Parathyroid adenoma (tissue), 2 donors: ENCODE measurements at regions not wholly inside any gene's neighbourhood (a gene's known extent, or its start where the extent isn't known, plus 50 kb on each side); places are given as distances from the start of the nearest gene placed in this dataset.

Source experiments
- H2AFZ ChIP-seq: fragments of 300-600 bp; sonication (generic); one replicate; pipeline ENCODE4 v1.7.0; 2017; ENCODE audit warnings: antibody characterized with exemption, mild to moderate bottlenecking
- H3K27ac ChIP-seq: fragments of 300-600 bp; sonication (generic); one replicate; pipeline ENCODE4 v1.7.0; 2017
- H3K27me3 ChIP-seq: fragments of 300-600 bp; sonication (generic); one replicate; pipeline ENCODE4 v1.7.0; 2017; ENCODE audit warnings: low read length; ENCODE audit not compliant: control insufficient read depth, insufficient read depth
- H3K36me3 ChIP-seq: fragments of 300-600 bp; sonication (generic); one replicate; pipeline ENCODE4 v1.7.0; 2017; ENCODE audit warnings: low read length; ENCODE audit not compliant: control insufficient read depth, insufficient read depth
- H3K4me1 ChIP-seq: fragments of 300-600 bp; sonication (generic); one replicate; pipeline ENCODE4 v1.7.0; 2017; ENCODE audit warnings: control low read depth
- H3K4me2 ChIP-seq: fragments of 300-600 bp; sonication (generic); one replicate; pipeline ENCODE4 v1.7.0; 2017; ENCODE audit warnings: low read length
- H3K4me3 ChIP-seq: fragments of 300-600 bp; sonication (generic); one replicate; pipeline ENCODE4 v1.7.0; 2017; ENCODE audit warnings: low read depth, low read length
- H3K79me2 ChIP-seq: fragments of 300-600 bp; sonication (generic); one replicate; pipeline ENCODE4 v1.7.0; 2017; ENCODE audit warnings: control low read depth
- H3K9ac ChIP-seq: fragments of 300-600 bp; sonication (generic); one replicate; pipeline ENCODE4 v1.7.0; 2017; ENCODE audit warnings: mild to moderate bottlenecking
- H3K9me3 ChIP-seq: fragments of 300-600 bp; sonication (generic); one replicate; pipeline ENCODE4 v1.7.0; 2017; ENCODE audit warnings: low read length; ENCODE audit not compliant: control insufficient read depth
- CTCF ChIP-seq: fragments of 300-600 bp; sonication (generic); IDR thresholded peaks from one replicate; pipeline ENCODE4 v1.7.0; 2017; ENCODE audit warnings: antibody characterized with exemption, mild to moderate bottlenecking
- donor health status: primary hyperparathyroidism.

GRCh38 chr1:55974714-55975441, 604.5 kb downstream of the PLPP3 start:
- H3K9ac ChIP-seq, result no peak overlapping the region
- no peaks in the 10 kb centered on the region for H3K4me1 ChIP-seq
- no peaks in the 10 kb centered on the region for H3K36me3 ChIP-seq
- no peak overlapping the region for H3K4me3 ChIP-seq
- peaks cover 5% of the 10 kb centered on the region for H3K9me3 ChIP-seq
- H2AFZ ChIP-seq, result no peak overlapping the region
- H3K79me2 ChIP-seq, result no peaks in the 10 kb centered on the region
- H3K4me2 ChIP-seq, result no peak overlapping the region
- H3K27me3 ChIP-seq, result no peaks in the 10 kb centered on the region
- TF ChIP-seq CTCF, result no peak
- H3K27ac ChIP-seq, result no peak overlapping the region

GRCh38 chr1:55970526-55971110, 608.7 kb downstream of the PLPP3 start:
- Histone ChIP-seq H2AFZ (no peak overlapping the region), H3K9me3 (no peaks in the 10 kb centered on the region), H3K27ac (no peak overlapping the region), H3K79me2 (no peaks in the 10 kb centered on the region), H3K4me1 (no peaks in the 10 kb centered on the region), H3K4me2 (no peak overlapping the region), H3K9ac (no peak overlapping the region), H3K36me3 (no peaks in the 10 kb centered on the region), H3K27me3 (no peaks in the 10 kb centered on the region), H3K4me3 (no peak overlapping the region)
- TF ChIP-seq CTCF, result no peak

- Histone ChIP-seq H3K79me2 (no peaks in the 10 kb centered on the region), H2AFZ (no peak overlapping the region), H3K9ac (no peak overlapping the region), H3K27me3 (no peaks in the 10 kb centered on the region), H3K27ac (no peak overlapping the region), H3K4me2 (no peak overlapping the region), H3K4me3 (no peak overlapping the region), H3K36me3 (no peaks in the 10 kb centered on the region), H3K4me1 (no peaks in the 10 kb centered on the region), H3K9me3 (no peaks in the 10 kb centered on the region)
- TF ChIP-seq CTCF, result no peak
These were observed 610.0 kb downstream of the PLPP3 start for GRCh38 chr1:55969322-55969721.

- no peak for TF ChIP-seq CTCF
- Histone ChIP-seq H2AFZ (no peak overlapping the region), H3K9me3 (no peaks in the 10 kb centered on the region)
These were observed 610.7 kb downstream of the PLPP3 start for GRCh38 chr1:55968661-55969060.

GRCh38 chr1:55965981-55966461, 613.3 kb downstream of the PLPP3 start:
- Histone ChIP-seq H3K79me2 (no peaks in the 10 kb centered on the region), H3K36me3 (no peaks in the 10 kb centered on the region), H3K9ac (no peak overlapping the region), H3K4me3 (no peak overlapping the region), H3K4me2 (no peak overlapping the region), H3K4me1 (no peaks in the 10 kb centered on the region), H3K9me3 (no peaks in the 10 kb centered on the region), H2AFZ (no peak overlapping the region), H3K27ac (no peak overlapping the region), H3K27me3 (no peaks in the 10 kb centered on the region)
- TF ChIP-seq CTCF, result no peak

More at GRCh38 chr1:55968661-55969060, 610.7 kb downstream of the PLPP3 start:
- Histone ChIP-seq H3K9ac (no peak overlapping the region), H3K27me3 (no peaks in the 10 kb centered on the region), H3K27ac (no peak overlapping the region), H3K4me1 (no peaks in the 10 kb centered on the region), H3K4me3 (no peak overlapping the region), H3K79me2 (no peaks in the 10 kb centered on the region), H3K4me2 (no peak overlapping the region), H3K36me3 (no peaks in the 10 kb centered on the region)
